H9 (cell line): ENCODE measurements at regions not wholly inside any gene's neighbourhood (a gene's known extent, or its start where the extent isn't known, plus 50 kb on each side); places are given as distances from the start of the nearest gene placed in this dataset.

Experiments
- DNase-seq: peaks from one replicate; pipeline ENCODE4 v3.0.0-alpha.2; 2017
- H2AFZ ChIP-seq: one replicate; pipeline ENCODE4 v1.6.1; 2013; ENCODE audit warnings: mild to moderate bottlenecking, low read length, control low read depth, moderate library complexity
- H2AK5ac ChIP-seq: 2 replicates; pipeline ENCODE4 v1.6.1; 2013; ENCODE audit warnings: low read length, control low read depth, mixed read lengths; ENCODE audit not compliant: insufficient read length
- H2BK120ac ChIP-seq: one replicate; pipeline ENCODE4 v1.6.1; 2013; ENCODE audit warnings: low read depth, mild to moderate bottlenecking, low read length, control low read depth, inconsistent platforms; ENCODE audit not compliant: poor library complexity, severe bottlenecking
- H2BK12ac ChIP-seq: 2 replicates; pipeline ENCODE4 v1.6.1; 2013; ENCODE audit warnings: low read length, control low read depth, mixed read lengths, low read depth; ENCODE audit not compliant: insufficient read length
- H2BK15ac ChIP-seq: 2 replicates; pipeline ENCODE4 v1.6.1; 2013; ENCODE audit warnings: low read depth, low read length, control low read depth
- H2BK20ac ChIP-seq: one replicate; pipeline ENCODE4 v1.6.1; 2013; ENCODE audit warnings: low read depth, mild to moderate bottlenecking, low read length, control low read depth, inconsistent platforms; ENCODE audit not compliant: poor library complexity, severe bottlenecking
- H2BK5ac ChIP-seq: 2 replicates; pipeline ENCODE4 v1.6.1; 2013; ENCODE audit warnings: low read length, control low read depth, mixed read lengths; ENCODE audit not compliant: insufficient read length
- H3K14ac ChIP-seq: 2 replicates; pipeline ENCODE4 v1.6.1; 2013; ENCODE audit warnings: low read length, control low read depth; ENCODE audit not compliant: insufficient read depth
- H3K18ac ChIP-seq: 2 replicates; pipeline ENCODE4 v1.6.1; 2013; ENCODE audit warnings: low read depth, mild to moderate bottlenecking, mixed read lengths, low read length, control low read depth; ENCODE audit not compliant: insufficient read length
- H3K23ac ChIP-seq: 2 replicates; pipeline ENCODE4 v1.6.1; 2013; ENCODE audit warnings: low read length, control low read depth, mixed read lengths, low read depth; ENCODE audit not compliant: insufficient read length
- H3K23me2 ChIP-seq: 2 replicates; pipeline ENCODE4 v1.6.1; 2013; ENCODE audit warnings: low read depth, mild to moderate bottlenecking, mixed read lengths, low read length, control low read depth; ENCODE audit not compliant: insufficient read length, poor library complexity, severe bottlenecking
- H3K27ac ChIP-seq: 2 replicates; pipeline ENCODE4 v1.5.1; 2013; ENCODE audit warnings: low read length, control low read depth, mixed read lengths, low read depth; ENCODE audit not compliant: insufficient read length
- H3K27me3 ChIP-seq: 2 replicates; pipeline ENCODE4 v1.6.1; 2013; ENCODE audit warnings: low read length, control low read depth, inconsistent platforms; ENCODE audit not compliant: insufficient read depth
- H3K4ac ChIP-seq: 2 replicates; pipeline ENCODE4 v1.6.1; 2013; ENCODE audit warnings: low read depth, mild to moderate bottlenecking, control low read depth, inconsistent platforms, low read length, moderate library complexity
- H3K4me1 ChIP-seq: 2 replicates; pipeline ENCODE4 v1.6.1; 2013; ENCODE audit warnings: low read length, control low read depth, inconsistent platforms; ENCODE audit not compliant: insufficient read depth
- H3K4me2 ChIP-seq: 2 replicates; pipeline ENCODE4 v1.6.1; 2013; ENCODE audit warnings: low read length, control low read depth, mixed read lengths; ENCODE audit not compliant: insufficient read length, insufficient read depth
- H3K56ac ChIP-seq: 2 replicates; pipeline ENCODE4 v1.6.1; 2013; ENCODE audit warnings: low read depth, mild to moderate bottlenecking, mixed read lengths, low read length, control low read depth; ENCODE audit not compliant: insufficient read length
- H3K79me1 ChIP-seq: 2 replicates; pipeline ENCODE4 v1.6.1; 2013; ENCODE audit warnings: low read depth, mild to moderate bottlenecking, moderate library complexity, low read length, control low read depth, inconsistent platforms; ENCODE audit not compliant: insufficient read depth, poor library complexity, severe bottlenecking
- H3K79me2 ChIP-seq: 2 replicates; pipeline ENCODE4 v1.6.1; 2013; ENCODE audit warnings: low read length, control low read depth, inconsistent platforms; ENCODE audit not compliant: insufficient read depth
- H3K9ac ChIP-seq: 2 replicates; pipeline ENCODE4 v1.6.1; 2013; ENCODE audit warnings: low read length, control low read depth, mixed read lengths; ENCODE audit not compliant: insufficient read length; ENCODE audit errors: extremely low read depth
- H3K9me3 ChIP-seq: one replicate; pipeline ENCODE4 v1.6.1; 2013; ENCODE audit warnings: low read depth, low read length, inconsistent platforms; ENCODE audit not compliant: control insufficient read depth
- H3T11ph ChIP-seq: one replicate; pipeline ENCODE4 v1.6.1; 2013; ENCODE audit warnings: mild to moderate bottlenecking, low read length, control low read depth, inconsistent platforms
- H4K20me1 ChIP-seq: one replicate; pipeline ENCODE4 v1.6.1; 2013; ENCODE audit not compliant: control insufficient read depth, insufficient read length, insufficient read depth
- H4K5ac ChIP-seq: 2 replicates; pipeline ENCODE4 v1.6.1; 2013; ENCODE audit warnings: low read depth, mild to moderate bottlenecking, mixed read lengths, low read length, control low read depth; ENCODE audit not compliant: insufficient read length
- H4K8ac ChIP-seq: replicated peaks from 2 replicates; pipeline ENCODE4 v1.6.1; 2013; ENCODE audit warnings: low read length, control low read depth, mixed read lengths, low read depth; ENCODE audit not compliant: insufficient read length
- H4K91ac ChIP-seq: 2 replicates; pipeline ENCODE4 v1.6.1; 2013; ENCODE audit warnings: low read depth, mild to moderate bottlenecking, moderate library complexity, mixed read lengths, low read length, control low read depth; ENCODE audit not compliant: insufficient read length
- H3K27ac Mint-ChIP-seq, 3 experiments: 2 replicates in 2 of 3; 3 replicates in 1 of 3; pipeline ENCODE4 v1.8.0; 2020 to 2021; ENCODE audit warnings: mixed read lengths in 3 of 3, mild to moderate bottlenecking in 1 of 3, moderate library complexity in 1 of 3
- H3K27me3 Mint-ChIP-seq: 2 replicates; pipeline ENCODE4 v1.8.0; 2021; ENCODE audit warnings: low read depth, mild to moderate bottlenecking, moderate library complexity, mixed read lengths
- H3K36me3 Mint-ChIP-seq, 3 experiments: 2 replicates in 2 of 3; 3 replicates in 1 of 3; pipeline ENCODE4 v1.8.0; 2020 to 2021; ENCODE audit warnings: low read depth in 3 of 3, mixed read lengths in 3 of 3; ENCODE audit not compliant: insufficient read depth in 1 of 3
- H3K4me1 Mint-ChIP-seq, 2 experiments: 2 replicates each; pipeline ENCODE4 v1.8.0; 2020; ENCODE audit warnings: mixed read lengths in 2 of 2
- H3K4me3 Mint-ChIP-seq, 2 experiments: 2 replicates in 1 of 2; 3 replicates in 1 of 2; pipeline ENCODE4 v1.8.0; 2020 to 2021; ENCODE audit warnings: mild to moderate bottlenecking in 2 of 2, mixed read lengths in 2 of 2, moderate library complexity in 1 of 2
- H3K9me3 Mint-ChIP-seq, 2 experiments: 2 replicates in 1 of 2; 3 replicates in 1 of 2; pipeline ENCODE4 v1.8.0; 2020; ENCODE audit warnings: mild to moderate bottlenecking in 2 of 2, mixed read lengths in 2 of 2, moderate library complexity in 1 of 2
- CTCF ChIP-seq: fragments of 200-600 bp; sonication (generic); conservative IDR thresholded peaks from 3 replicates; pipeline ENCODE4 v1.8.0; 2021; ENCODE audit warnings: antibody characterized with exemption, mild to moderate bottlenecking
- WGBS: extraction: QIAGEN DNeasy Blood & Tissue Kit; methylation state at CpG from one replicate; pipeline ENCODE4 v1.1.7; 2013; ENCODE audit warnings: missing lambda C conversion rate, low lambda C conversion rate, mixed read lengths; ENCODE audit not compliant: insufficient read length; ENCODE audit errors: extremely low coverage; 5-methylcytosine and 5-hydroxymethylcytosine counted together

GRCh38 chr1:194117582-194117981 is 931.2 kb upstream of the B3GALT2 start:
- no CpG with 5 or more reads among the region's 8 CpGs for WGBS
- no peak overlapping the region for H2BK120ac ChIP-seq
- no peak overlapping the region for H3K4me2 ChIP-seq
- peaks cover 3 to 6% of the 10 kb centered on the region in 2 experiments; a peak in 3 of 4 replicates for H3K4me1 Mint-ChIP-seq
- H3K9me3 Mint-ChIP-seq: no peaks in the 10 kb centered on the region; a peak in 1 of 5 replicates
- no peak overlapping the region for H2BK15ac ChIP-seq
- H4K5ac ChIP-seq: no peak overlapping the region
- H3K9ac ChIP-seq: no peak overlapping the region
- H4K8ac ChIP-seq: no peak overlapping the region
- H4K20me1 ChIP-seq: no peaks in the 10 kb centered on the region
- H2AK5ac ChIP-seq: no peak overlapping the region
- H2BK5ac ChIP-seq: no peak overlapping the region
- no peak overlapping the region for H4K91ac ChIP-seq
- no peaks in the 10 kb centered on the region for H3K79me1 ChIP-seq
- H3T11ph ChIP-seq: no peak overlapping the region
- TF ChIP-seq CTCF: peak; percentile 72
- H3K23ac ChIP-seq: no peak overlapping the region
- DNase-seq: peak; percentile 86
- no peaks in the 10 kb centered on the region for H3K9me3 ChIP-seq
- H3K23me2 ChIP-seq: no peaks in the 10 kb centered on the region
- H3K56ac ChIP-seq: no peak overlapping the region
- H3K27me3 Mint-ChIP-seq: no peaks in the 10 kb centered on the region
- no peaks in the 10 kb centered on the region for H3K4me1 ChIP-seq
- no peaks in the 10 kb centered on the region for H3K36me3 Mint-ChIP-seq
- H3K79me2 ChIP-seq: no peaks in the 10 kb centered on the region
- H3K27ac Mint-ChIP-seq: no peak overlapping the region
- no peak overlapping the region for H2BK20ac ChIP-seq
- no peak overlapping the region for H3K27ac ChIP-seq
- no peaks in the 10 kb centered on the region for H3K27me3 ChIP-seq
- no peak overlapping the region for H2AFZ ChIP-seq
- H3K4ac ChIP-seq: no peak overlapping the region
- H2BK12ac ChIP-seq: no peak overlapping the region
- H3K4me3 Mint-ChIP-seq: no peak overlapping the region
- no peak overlapping the region for H3K18ac ChIP-seq
- no peak overlapping the region for H3K14ac ChIP-seq
